ENCODE measurements at regions not wholly inside any gene's neighbourhood (a gene's known extent, or its start where the extent isn't known, plus 50 kb on each side); places are given as distances from the start of the nearest gene placed in this dataset.

DNA sequence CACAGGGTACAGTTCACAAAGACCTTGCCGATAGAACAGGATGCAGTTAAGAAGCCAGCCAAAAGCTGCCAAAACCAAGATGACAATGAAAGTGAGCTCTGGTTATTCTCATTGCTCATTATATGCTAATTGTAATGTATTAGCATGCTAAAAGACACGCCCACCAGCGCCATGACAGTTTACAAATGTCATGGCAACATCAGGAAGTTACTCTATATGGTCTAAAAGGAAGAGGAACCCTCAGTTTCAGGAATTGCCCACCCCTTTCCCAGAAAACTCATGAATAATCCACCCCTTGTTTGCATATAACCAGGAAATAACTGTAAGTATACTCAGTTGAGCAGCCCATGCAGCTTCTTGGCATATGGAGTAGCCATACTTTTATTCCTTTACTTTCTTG, 748.7 kb downstream of the QKI start:
- no peaks in the 10 kb centered on the region for H3K9me3 ChIP-seq
- no peaks in the 10 kb centered on the region for H3K27me3 ChIP-seq
- no peak overlapping the region for H3K27ac ChIP-seq
- no peak overlapping the region for H3K4me3 ChIP-seq
- intact Hi-C loops (cut with DNase I) = no loop called here
- no peaks in the 10 kb centered on the region for H3K4me1 ChIP-seq
- ATAC-seq (no peak), DNase-seq (no peak)
- no peak for TF ChIP-seq POLR2A (IDR thresholded peaks at IDR 0.05)
- TF ChIP-seq, protein P1, sequence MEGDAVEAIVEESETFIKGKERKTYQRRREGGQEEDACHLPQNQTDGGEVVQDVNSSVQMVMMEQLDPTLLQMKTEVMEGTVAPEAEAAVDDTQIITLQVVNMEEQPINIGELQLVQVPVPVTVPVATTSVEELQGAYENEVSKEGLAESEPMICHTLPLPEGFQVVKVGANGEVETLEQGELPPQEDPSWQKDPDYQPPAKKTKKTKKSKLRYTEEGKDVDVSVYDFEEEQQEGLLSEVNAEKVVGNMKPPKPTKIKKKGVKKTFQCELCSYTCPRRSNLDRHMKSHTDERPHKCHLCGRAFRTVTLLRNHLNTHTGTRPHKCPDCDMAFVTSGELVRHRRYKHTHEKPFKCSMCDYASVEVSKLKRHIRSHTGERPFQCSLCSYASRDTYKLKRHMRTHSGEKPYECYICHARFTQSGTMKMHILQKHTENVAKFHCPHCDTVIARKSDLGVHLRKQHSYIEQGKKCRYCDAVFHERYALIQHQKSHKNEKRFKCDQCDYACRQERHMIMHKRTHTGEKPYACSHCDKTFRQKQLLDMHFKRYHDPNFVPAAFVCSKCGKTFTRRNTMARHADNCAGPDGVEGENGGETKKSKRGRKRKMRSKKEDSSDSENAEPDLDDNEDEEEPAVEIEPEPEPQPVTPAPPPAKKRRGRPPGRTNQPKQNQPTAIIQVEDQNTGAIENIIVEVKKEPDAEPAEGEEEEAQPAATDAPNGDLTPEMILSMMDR (IDR thresholded peaks at IDR 0.05) = no peak
- no peaks in the 10 kb centered on the region for H3K36me3 ChIP-seq
- 67% methylated on average over 1 of the region's 3 CpGs for WGBS (ENCODE audit: insufficient coverage, low coverage, low lambda C conversion rate, missing lambda C conversion rate)

DNA sequence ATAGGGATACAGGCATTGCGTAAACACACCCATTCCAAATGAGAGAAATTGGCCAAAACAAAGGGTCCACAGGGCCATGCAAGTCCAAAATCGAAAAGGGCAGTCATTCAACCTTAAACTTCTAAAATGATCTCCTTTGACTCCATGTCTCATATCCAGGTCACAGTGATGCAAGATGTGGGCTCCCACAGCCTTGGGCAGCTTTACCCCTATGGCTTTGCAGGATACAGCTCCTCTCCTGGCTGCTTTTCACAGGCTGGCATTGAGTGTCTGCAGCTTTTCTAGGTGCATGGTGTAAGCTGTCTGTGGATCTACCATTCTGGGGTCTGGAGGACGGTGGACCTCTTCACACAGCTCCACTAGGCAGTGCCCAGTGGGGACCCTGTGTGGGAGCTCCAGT, 744.5 kb downstream of the QKI start:
- WGBS (ENCODE audit: insufficient coverage, low coverage, low lambda C conversion rate, missing lambda C conversion rate) = 33% methylated on average over 2 of the region's 3 CpGs

DNA sequence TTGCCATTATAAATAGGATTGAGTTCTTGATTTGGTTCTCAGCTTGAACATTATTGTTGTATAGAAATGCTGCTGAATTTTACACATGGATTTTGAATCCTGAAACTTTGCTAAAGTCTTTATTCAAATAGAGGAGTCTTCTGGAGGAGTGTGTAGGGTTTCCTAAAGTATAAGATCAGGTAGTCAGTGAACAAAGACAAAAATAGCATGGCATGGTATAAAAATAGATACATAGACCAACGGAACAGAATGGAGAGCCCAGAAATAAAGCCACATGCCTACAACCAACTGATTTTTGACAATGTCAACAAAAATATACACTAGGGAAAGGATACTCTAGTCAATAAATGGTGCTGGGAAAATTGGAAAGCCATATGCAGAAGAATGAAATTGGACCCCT, 740.1 kb downstream of the QKI start:
- ATAC-seq (no peak), DNase-seq (no peak)
- Histone ChIP-seq H3K27ac (no peak overlapping the region), H3K27me3 (no peaks in the 10 kb centered on the region), H3K4me1 (no peaks in the 10 kb centered on the region), H3K9me3 (no peaks in the 10 kb centered on the region), H3K4me3 (no peak overlapping the region), H3K36me3 (no peaks in the 10 kb centered on the region)
- 43% methylated on average over 1 of the region's 1 CpG for WGBS (ENCODE audit: insufficient coverage, low coverage, low lambda C conversion rate, missing lambda C conversion rate)
- no peak for TF ChIP-seq POLR2A (IDR thresholded peaks at IDR 0.05)
- TF ChIP-seq, protein P1 (IDR thresholded peaks at IDR 0.05) = no peak
- intact Hi-C loops (cut with DNase I) = no loop called here

More for the DNA sequence above, 744.5 kb downstream of the QKI start:
- Histone ChIP-seq H3K4me1 (no peaks in the 10 kb centered on the region), H3K4me3 (no peak overlapping the region), H3K36me3 (no peaks in the 10 kb centered on the region), H3K27ac (no peak overlapping the region), H3K27me3 (no peaks in the 10 kb centered on the region), H3K9me3 (no peaks in the 10 kb centered on the region)
- ATAC-seq = no peak
- intact Hi-C loops (cut with DNase I) = no loop called here
- TF ChIP-seq, protein P1 (IDR thresholded peaks at IDR 0.05) = no peak
- no peak for TF ChIP-seq POLR2A (IDR thresholded peaks at IDR 0.05)
- DNase-seq = no peak

DNA sequence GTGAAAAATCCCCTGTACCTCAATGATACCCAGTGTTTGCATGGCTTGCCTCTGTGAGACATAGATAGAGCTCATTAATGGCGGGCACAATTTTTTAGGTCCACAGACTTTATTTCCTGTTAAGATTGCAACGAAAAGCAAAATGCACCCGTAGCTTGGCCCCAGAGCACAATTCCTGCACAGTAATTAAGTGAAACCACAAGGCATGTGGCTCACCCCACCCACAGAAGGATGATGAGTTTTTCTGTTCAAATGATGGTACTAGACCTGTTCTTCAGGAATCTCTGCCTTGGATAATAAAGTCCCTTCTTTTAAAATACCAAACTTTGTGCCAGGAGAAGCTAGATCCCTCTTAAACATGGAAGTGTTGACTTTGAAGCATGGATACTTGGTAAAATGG, 738.1 kb downstream of the QKI start:
- Histone ChIP-seq H3K4me3 (no peak overlapping the region), H3K36me3 (no peaks in the 10 kb centered on the region), H3K4me1 (no peaks in the 10 kb centered on the region), H3K27me3 (no peaks in the 10 kb centered on the region), H3K27ac (no peak overlapping the region), H3K9me3 (no peaks in the 10 kb centered on the region)
- TF ChIP-seq, protein P1 (IDR thresholded peaks at IDR 0.05) = no peak
- TF ChIP-seq POLR2A (IDR thresholded peaks at IDR 0.05) = no peak
- intact Hi-C loops (cut with DNase I) = no loop called here
- no peak for DNase-seq
- ATAC-seq = no peak
- 36% methylated on average over 3 of the region's 3 CpGs for WGBS (ENCODE audit: insufficient coverage, low coverage, low lambda C conversion rate, missing lambda C conversion rate)
